ENCODE measurements at regions not wholly inside any gene's neighbourhood (a gene's known extent, or its start where the extent isn't known, plus 50 kb on each side); places are given as distances from the start of the nearest gene placed in this dataset.

DNA sequence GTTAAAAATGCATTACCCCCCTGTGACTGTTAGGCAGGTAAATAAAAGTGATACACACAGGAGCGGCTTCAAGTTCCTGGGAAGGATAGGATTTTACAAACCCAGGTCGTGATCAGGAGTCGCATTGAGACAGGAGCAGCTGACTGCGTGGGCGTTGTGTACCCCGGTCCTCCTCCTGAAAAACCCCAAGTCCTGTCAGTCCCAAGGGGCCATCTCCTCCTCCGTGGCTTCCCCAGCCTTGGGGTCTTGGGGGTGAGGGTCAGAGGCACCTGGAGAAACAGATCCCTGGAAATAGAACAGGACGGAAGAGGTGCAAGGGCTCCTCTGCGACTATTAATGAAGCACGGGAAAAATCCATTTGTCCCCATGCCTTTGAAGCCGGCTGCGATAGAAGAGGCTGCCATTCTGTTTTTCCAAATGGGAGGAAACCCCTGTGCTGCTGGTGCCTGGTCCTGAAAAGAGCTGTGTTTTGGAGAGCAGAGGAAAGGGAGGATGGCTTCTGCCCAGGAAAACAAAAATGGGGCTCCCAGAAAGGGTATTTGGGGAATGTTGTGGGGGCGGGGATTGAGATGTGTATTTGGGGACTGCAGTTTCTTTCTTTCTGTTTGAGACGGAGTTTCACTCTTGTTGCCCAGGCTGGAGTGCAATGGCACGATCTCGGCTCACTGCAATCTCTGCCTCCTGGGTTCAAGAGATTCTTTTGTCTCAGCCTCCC, 143.1 kb downstream of the ZNF664 start:
- no peak overlapping the region for H3K4me3 ChIP-seq
- H3K36me3 ChIP-seq = no peaks in the 10 kb centered on the region
- Mint-ChIP-seq H3K36me3 (peaks cover 2% of the 10 kb centered on the region), H3K9me3 (no peaks in the 10 kb centered on the region), H3K27ac (peak overlapping the region; percentile 28), H3K4me3 (no peak overlapping the region), H3K4me1 (peaks cover 9% of the 10 kb centered on the region), H3K27me3 (ENCODE audit: insufficient read depth, low read depth) (peaks cover 2% of the 10 kb centered on the region)
- DNase-seq (ENCODE audit: low spot score) = no peak
- H3K79me2 ChIP-seq (ENCODE audit: low read depth) = no peaks in the 10 kb centered on the region
- H2AFZ ChIP-seq (replicated peaks) = peak overlapping the region; percentile 9
- H4K20me1 ChIP-seq (ENCODE audit: low read depth) = no peaks in the 10 kb centered on the region
- no peaks in the 10 kb centered on the region for H3F3A ChIP-seq (ENCODE audit: low read depth)
- no peaks in the 10 kb centered on the region for H3K9me3 ChIP-seq (ENCODE audit: low read depth)
- H3K9ac ChIP-seq = no peak overlapping the region
- H3K4me2 ChIP-seq = no peak overlapping the region
- TF ChIP-seq EZH2 (IDR thresholded peaks at IDR 0.05) (no peak), EZH2phosphoT487 (IDR thresholded peaks at IDR 0.05) (no peak)
- TF ChIP-seq, protein P1, sequence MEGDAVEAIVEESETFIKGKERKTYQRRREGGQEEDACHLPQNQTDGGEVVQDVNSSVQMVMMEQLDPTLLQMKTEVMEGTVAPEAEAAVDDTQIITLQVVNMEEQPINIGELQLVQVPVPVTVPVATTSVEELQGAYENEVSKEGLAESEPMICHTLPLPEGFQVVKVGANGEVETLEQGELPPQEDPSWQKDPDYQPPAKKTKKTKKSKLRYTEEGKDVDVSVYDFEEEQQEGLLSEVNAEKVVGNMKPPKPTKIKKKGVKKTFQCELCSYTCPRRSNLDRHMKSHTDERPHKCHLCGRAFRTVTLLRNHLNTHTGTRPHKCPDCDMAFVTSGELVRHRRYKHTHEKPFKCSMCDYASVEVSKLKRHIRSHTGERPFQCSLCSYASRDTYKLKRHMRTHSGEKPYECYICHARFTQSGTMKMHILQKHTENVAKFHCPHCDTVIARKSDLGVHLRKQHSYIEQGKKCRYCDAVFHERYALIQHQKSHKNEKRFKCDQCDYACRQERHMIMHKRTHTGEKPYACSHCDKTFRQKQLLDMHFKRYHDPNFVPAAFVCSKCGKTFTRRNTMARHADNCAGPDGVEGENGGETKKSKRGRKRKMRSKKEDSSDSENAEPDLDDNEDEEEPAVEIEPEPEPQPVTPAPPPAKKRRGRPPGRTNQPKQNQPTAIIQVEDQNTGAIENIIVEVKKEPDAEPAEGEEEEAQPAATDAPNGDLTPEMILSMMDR (IDR thresholded peaks at IDR 0.05) = no peak
- peaks cover 12% of the 10 kb centered on the region for H3K4me1 ChIP-seq
- no peaks in the 10 kb centered on the region for H3K27me3 ChIP-seq
- H3K27ac ChIP-seq = no peak overlapping the region

DNA sequence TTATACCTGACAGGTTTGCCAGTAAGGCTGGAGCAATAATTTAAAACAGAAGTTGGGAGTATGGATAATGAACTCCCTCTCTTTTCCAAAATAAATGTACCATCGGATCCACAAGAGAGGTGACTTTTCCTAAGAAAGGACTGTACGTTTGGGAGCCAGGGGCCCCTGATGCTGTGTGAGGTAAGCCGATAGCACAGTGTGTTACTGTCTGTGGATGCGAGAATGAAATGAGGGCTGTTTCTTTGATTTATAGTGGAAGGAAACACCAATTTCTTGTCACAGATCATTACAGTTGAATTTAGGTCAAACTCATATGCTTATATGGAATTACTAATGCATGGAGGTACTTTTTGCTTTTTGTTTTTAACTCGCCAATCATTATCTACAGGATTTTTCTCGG, 147.7 kb downstream of the ZNF664 start:
- peaks cover 2% of the 10 kb centered on the region for H3K27me3 Mint-ChIP-seq (ENCODE audit: insufficient read depth, low read depth)
- peaks cover 24% of the 10 kb centered on the region for H3K4me1 ChIP-seq
- TF ChIP-seq EZH2phosphoT487 (IDR thresholded peaks at IDR 0.05) = no peak
- TF ChIP-seq, protein P1 (IDR thresholded peaks at IDR 0.05) = no peak
- no peak for TF ChIP-seq EZH2 (IDR thresholded peaks at IDR 0.05)
- no peak overlapping the region for H3K9ac ChIP-seq
- H3K36me3 ChIP-seq = no peaks in the 10 kb centered on the region
- H3K4me3 ChIP-seq = no peak overlapping the region
- DNase-seq (ENCODE audit: low spot score) = no peak
- no peaks in the 10 kb centered on the region for H3K36me3 Mint-ChIP-seq
- no peaks in the 10 kb centered on the region for H3K9me3 Mint-ChIP-seq
- no peaks in the 10 kb centered on the region for H3K79me2 ChIP-seq (ENCODE audit: low read depth)
- no peaks in the 10 kb centered on the region for H3K27me3 ChIP-seq
- H3K4me2 ChIP-seq = no peak overlapping the region
- no peaks in the 10 kb centered on the region for H3F3A ChIP-seq (ENCODE audit: low read depth)
- H3K4me1 Mint-ChIP-seq = peaks cover 28% of the 10 kb centered on the region
- H3K4me3 Mint-ChIP-seq = no peak overlapping the region
- H4K20me1 ChIP-seq (ENCODE audit: low read depth) = no peaks in the 10 kb centered on the region
- no peak overlapping the region for H3K27ac Mint-ChIP-seq
- H3K27ac ChIP-seq = no peak overlapping the region
- no peak overlapping the region for H2AFZ ChIP-seq (replicated peaks)
- H3K9me3 ChIP-seq (ENCODE audit: low read depth) = no peaks in the 10 kb centered on the region

DNA sequence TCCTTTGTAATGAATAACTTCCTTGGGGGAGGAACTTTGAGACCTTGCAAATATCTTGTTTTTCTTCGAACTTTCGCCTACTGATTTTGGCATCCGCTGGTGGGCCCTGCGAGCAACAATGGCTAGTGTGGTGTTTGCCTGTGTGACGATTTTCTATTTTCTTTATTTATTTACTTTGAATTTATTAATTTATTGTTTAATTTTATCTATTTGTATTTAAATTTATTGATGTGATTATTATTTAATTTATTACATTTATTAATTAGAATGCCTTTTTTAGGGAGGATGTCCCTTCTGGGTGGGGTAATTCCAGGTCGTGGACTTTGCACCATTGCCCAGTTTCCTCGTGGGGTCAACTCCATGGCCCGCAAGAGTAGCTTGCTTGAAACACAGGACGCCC, 149.7 kb downstream of the ZNF664 start:
- no peak for DNase-seq (ENCODE audit: low spot score)
- Histone ChIP-seq H2AFZ (replicated peaks) (no peak overlapping the region), H3F3A (ENCODE audit: low read depth) (no peaks in the 10 kb centered on the region), H3K9me3 (ENCODE audit: low read depth) (no peaks in the 10 kb centered on the region), H3K4me3 (no peak overlapping the region), H4K20me1 (ENCODE audit: low read depth) (no peaks in the 10 kb centered on the region), H3K27me3 (no peaks in the 10 kb centered on the region), H3K27ac (no peak overlapping the region), H3K4me1 (peaks cover 12% of the 10 kb centered on the region), H3K9ac (no peak overlapping the region), H3K36me3 (no peaks in the 10 kb centered on the region), H3K79me2 (ENCODE audit: low read depth) (no peaks in the 10 kb centered on the region), H3K4me2 (no peak overlapping the region)
- Mint-ChIP-seq H3K9me3 (peaks cover 2% of the 10 kb centered on the region), H3K27me3 (ENCODE audit: insufficient read depth, low read depth) (peaks cover 3% of the 10 kb centered on the region), H3K36me3 (no peaks in the 10 kb centered on the region), H3K4me3 (no peak overlapping the region), H3K27ac (no peak overlapping the region), H3K4me1 (peaks cover 32% of the 10 kb centered on the region)
- TF ChIP-seq, protein P1 (IDR thresholded peaks at IDR 0.05) = no peak
- no peak for TF ChIP-seq EZH2 (IDR thresholded peaks at IDR 0.05)
- no peak for TF ChIP-seq EZH2phosphoT487 (IDR thresholded peaks at IDR 0.05)

All from neural progenitor cell (in vitro differentiated cells).